ENCODE measurements at regions not wholly inside any gene's neighbourhood (a gene's known extent, or its start where the extent isn't known, plus 50 kb on each side); places are given as distances from the start of the nearest gene placed in this dataset.

DNA sequence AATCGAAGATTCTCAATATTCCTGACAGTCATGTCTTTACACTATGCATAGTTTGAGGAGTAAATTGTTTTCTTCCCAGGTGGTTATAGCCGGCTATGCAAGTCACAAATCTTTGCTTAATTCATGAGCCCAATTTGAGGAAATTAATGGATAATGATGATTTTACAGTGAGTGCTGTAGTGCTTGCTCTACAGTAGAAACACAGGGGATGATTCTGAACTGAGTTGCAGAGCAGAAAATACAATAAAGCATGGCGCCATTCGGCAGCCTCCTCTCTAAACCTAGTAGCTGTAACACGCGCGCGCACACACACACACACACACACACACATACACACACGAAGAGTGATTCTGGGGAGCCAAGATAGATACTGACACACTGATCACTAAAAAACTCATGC lies 181.7 kb upstream of the DPH6 start:
- DNase-seq, result no peak

DNA sequence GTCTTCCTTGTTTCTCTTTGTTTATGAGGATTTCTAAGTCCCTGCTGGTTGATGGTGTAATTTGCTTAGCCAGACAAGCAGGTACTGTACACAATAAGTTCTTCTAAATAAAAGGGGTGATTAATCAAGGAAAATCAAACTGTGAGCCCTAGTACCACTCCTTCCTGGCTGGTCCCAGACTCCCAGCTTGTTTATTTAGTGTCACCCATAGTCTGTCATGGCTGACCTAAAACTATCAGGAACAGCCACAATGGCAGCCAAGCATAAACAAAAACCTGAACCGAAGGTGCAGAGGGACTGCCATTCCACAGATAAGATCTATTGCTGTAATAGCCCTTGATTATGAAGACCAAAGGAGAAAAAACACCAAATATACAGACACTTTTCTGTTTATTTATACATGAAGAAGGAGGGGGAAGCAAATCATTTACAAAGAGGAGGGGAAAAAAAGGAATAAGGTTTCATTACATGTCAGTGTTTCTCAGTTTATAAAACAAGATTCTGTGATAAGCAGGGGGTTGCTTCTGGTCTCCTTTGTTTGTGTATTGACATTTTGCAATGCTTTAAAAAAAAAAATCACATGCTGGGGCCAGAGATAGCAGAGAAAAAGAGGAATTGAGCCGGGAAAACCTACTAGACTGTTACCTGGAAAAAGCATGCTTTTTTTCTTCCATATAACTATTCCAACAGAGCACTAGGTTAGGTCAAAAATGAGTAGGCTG lies 182.4 kb upstream of the DPH6 start:
- DNase-seq, result no peak

DNA sequence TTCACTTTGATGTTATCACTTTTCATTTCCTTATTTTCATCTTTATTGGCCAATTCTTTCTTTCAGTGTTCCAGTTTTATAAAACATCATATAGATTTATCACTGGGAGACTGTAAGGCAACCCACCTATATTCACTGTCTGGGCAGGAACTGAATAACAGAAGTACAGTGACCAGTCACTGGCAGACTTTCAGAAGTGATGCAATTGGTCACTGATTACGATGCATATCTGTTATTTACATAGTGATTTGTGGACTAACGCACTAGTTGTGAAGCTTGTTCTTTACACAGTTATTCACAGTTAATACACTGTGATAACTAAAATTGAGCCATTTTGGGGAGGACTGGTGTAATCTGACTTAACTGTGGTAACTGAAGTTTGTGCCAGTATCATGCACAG lies 190.2 kb upstream of the DPH6 start:
- DNase-seq, result no peak

DNA sequence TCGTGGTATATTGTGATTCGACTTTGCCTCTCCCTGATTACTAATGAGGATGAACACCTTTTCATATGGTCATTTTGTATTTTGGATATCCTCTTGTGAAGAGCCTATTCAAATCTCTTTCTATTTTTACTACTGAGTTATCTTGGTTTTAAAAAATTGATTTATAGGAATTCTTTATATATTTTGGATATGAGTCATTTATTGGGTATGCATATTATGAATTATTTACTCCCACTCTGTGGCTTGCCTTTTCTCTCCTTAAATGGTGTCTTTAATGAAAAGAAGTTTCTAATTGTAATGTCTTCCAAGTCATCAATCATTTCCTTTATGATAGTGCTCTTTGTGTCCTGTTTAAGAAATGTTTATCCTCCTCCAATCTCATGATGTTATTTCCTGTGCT lies 191.5 kb upstream of the DPH6 start:
- no peak for DNase-seq

DNA sequence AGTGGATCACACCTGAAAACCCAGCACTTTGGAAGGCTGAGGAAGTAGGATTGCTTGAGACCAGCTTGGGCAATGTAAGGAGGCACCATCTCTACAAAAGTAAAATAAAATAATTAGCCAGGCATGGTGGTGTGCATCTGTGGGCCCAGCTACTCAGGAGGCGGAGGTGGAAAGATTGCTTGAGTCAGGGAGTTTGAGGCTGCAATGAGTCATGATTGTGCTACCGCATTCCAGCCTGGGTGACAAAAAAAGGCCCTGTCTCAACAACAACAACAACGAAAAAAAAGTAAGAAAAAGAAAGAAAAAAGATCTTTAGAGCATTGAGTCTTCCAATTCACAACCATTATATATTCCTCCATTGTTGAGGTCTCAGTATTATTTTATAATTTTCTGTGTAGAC lies 192.4 kb upstream of the DPH6 start:
- DNase-seq, result no peak

DNA sequence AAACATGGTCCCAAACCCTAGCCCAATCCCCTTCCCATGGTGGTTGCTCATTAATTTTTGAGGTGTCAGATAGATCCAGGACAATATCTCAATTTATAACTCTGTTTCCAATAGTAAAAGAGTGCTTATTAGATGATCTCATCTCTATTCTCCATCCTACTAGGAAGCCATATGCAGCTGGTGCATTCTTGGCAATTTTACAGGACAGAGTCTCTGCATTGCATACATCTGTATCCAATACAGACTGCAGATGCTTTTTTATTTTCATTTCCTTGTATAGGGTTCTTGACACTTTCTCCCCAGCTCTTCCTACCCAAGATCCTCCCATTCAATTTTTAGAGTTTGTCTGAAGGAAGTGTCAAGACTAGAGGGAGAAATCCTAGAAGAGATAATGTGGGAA lies 194.8 kb upstream of the DPH6 start:
- peak; percentile 76 for DNase-seq

DNA sequence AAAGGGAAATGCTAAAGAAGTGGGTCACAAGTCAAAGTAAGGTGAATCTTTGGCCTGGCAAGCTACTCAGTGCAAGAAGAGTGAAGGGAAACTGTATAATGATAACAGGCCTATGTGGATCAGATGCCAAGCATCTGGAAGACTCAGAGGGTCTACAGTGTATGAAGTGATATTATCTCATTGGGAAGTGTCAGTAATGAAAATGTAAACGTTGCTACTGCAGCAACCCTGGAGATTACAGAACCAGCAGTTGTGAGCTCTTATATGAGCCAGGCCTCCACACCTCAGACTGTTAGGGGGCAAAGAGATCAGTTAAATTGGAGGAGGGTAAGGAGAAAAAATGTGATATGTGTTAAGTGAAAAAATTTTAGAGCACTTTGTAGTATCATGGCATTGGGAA lies 195.4 kb upstream of the DPH6 start:
- no peak for DNase-seq

DNA sequence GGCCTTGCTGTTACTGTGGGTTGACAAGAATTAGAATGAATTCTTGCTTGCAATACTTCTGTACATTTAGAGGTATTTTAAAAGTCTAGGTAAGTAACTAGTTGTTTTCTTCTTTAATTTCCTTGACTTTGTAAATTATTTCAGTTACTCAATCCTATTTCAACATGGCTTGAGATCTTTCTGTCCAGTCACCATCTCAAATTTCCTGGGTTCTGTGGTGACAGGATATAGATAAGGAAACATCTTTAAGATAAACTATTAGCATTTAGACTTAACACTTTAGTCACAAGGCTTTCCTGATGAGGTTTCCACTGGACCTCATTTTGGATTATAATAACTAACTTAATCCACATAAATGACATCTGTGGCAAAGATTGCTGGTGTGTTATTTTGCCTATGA lies 195.9 kb upstream of the DPH6 start:
- no peak for DNase-seq

DNA sequence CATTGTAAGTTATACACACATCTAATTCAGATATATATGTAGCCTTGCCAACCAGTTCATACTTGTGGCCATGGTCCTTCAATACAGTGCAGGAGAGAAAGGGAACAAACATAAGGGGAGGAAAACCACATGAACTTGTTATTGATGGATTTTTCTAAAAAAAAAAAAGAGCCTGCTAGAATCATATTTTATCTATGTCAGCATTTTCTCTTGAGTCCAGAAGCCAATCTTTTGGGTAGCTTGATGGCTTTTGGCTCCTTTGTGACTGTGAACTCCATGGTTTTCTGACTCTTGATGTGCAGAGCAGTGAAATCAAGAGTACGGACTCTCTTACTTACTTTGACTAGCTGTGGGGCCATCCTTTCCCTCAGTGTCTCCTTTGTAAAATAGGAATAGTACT lies 197.4 kb upstream of the DPH6 start:
- DNase-seq, result no peak

DNA sequence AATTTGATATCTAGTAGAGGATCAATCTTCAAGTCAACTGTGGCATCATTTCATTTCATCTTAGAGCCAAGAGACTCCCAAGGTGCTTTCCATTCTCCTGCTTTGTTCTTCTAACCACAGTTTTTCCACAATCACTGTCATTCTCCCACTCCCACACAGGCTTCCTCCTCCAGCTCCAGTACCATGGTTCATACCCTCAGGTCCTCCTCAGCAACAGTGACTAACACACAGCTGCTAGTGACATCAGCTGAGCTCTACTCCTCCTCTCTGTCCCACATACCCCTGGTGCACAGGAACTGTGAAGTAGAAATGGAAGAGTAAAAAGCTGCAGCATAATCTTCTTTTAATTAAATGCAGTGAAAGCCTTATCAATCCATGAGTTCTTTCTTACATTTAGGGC lies 200.2 kb upstream of the DPH6 start:
- DNase-seq, result no peak

DNA sequence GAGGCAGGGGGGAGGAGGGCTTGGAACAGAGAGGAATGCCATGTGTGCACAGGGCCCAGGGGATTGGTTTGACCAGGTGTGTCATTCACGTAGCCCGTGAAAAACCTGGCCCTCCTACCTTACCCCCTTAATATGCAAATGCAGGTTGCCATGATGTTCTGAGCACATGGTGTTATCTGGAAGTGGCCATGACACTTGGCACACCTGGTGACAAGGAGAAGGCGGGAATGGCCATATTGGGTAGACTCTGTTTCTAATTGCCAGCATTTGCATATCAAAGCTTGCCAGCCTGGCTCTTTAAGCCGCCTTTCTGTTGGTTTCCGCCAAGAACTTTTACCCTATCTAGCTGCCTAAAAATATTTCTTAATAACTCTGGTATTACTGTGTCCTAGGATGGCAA lies 202.1 kb upstream of the DPH6 start:
- DNase-seq, result no peak

DNA sequence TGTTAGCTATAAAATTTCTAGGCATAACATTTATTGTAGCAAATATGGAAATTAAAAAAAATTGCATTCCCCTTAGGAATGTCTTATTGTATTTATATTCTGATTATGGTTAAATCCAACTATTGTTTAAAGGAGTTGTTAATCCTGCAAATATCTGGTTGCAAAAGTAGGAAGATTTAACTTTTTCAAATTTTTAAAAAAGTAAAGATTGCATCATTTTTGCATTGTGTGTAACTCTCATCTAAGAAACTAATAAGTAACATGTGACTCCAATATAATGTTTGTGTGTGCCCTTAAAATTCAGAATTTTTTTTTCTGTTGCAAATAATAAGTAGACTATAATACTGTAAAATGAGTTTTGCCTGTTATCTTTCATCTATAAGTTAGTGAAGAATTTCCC lies 204.1 kb upstream of the DPH6 start:
- DNase-seq, result no peak

DNA sequence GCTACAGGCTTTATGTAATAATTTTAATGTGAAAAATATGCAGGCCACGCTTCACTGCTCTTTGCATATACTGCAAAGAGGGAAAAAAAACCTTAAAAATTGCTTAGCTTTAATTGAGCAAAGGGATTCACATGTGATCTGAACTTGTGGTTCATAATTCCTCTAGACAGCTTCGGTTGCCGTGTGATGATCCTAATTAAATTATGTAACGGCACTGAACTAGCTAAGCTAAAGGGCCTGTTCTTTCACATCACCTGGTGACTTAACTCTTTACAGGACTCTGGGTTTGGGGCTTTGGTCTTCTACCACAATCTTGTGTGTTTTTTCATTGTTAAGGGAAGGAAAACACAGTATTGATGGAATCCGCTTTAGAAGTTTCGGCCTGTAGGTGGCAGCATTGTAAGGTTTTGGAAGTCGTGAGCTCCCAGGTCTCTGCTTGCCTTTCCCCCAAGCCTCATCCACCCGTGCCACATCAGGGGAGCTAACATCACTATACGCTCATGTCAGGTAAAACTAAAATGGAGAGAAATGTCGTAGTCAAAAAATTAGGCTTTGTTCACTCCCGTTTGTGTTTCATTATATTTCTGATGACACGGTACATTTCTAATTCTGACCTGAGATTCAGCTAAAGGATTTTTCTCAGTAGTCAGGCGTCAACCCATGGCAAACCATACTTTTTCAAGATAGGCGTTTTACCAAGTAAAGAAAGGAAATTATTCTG lies 205.6 kb upstream of the DPH6 start:
- DNase-seq, result peak; percentile 95

DNA sequence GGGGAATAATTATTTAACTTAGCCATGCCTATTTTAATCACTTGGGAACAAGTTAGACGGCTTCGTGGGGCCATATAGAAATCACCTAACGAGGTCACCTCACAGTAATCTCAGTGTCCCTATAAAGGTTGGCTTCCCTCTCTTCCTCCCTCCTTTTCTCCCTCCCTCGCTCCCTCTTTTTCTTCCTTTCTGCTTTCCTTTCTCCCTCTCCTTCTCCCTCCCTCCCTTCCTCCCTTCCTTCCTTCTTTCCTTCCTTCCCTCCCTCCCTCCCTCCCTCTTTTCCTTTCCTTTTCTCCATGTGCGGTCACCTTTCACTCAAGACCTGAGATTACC lies 206.1 kb upstream of the DPH6 start:
- no peak for DNase-seq

DNA sequence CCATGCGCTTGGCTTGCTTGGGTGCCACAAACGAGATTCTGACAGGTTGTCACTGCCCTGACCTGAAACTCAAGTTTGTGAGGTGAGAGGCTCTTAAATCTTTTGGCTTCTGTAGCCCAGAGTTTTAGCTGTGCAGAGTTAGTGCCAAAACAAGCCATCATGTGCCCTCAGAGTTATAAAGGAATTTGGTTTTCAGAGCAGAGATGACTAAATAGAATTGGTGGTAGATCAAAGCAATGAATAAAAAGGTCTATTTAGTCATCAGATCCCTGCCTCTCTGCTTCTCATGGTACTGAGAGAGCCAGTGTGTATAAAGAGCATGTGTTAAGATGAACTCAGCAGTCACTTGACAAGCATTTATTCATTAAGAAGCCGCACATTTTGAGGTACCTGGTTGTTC lies 207.5 kb upstream of the DPH6 start:
- no peak for DNase-seq

DNA sequence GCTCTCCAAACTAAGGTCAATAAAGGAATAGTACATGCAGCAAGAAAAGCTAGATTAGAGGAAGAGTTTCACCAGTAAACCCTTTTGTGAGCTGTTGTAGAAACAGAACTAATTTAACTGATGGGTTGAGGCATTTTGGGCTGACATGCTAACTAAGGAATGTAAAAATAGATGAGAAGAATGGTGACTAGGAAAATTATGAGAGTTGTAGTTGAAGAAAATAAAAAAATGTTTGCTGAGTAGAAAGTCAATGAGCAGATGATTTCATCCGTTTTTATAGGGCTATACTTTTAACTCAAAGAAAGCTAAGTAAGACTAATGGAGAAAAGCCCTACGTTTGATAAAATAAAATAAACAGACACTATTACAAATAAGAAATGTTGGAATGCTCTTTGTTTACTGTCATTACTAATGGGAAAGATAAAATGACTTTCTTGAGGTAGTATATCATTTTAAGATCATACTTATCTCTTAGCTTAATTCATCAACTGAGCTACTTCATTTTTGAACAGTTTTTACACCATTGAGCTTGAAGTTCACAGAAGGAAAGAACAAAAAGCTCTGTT lies 209.4 kb upstream of the DPH6 start:
- DNase-seq, result no peak

DNA sequence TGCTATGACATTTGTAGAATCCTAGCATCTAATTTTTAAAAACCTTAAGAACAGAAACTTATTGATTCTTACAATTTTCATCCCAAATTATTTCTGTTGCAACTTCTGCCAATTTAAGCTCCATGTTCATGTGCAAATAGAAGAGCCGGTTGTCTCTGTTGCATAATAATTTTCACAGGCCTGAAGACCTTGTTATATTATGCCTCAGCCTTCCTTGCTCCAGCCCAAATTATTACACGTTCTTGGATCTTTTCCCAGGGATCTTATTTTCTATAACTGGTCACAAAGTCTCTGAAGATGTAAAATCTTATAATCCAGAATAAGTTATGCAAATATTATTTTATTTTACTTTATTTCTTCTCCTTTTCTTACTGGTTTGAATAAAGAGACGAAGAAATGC lies 210.7 kb upstream of the DPH6 start:
- no peak for DNase-seq

DNA sequence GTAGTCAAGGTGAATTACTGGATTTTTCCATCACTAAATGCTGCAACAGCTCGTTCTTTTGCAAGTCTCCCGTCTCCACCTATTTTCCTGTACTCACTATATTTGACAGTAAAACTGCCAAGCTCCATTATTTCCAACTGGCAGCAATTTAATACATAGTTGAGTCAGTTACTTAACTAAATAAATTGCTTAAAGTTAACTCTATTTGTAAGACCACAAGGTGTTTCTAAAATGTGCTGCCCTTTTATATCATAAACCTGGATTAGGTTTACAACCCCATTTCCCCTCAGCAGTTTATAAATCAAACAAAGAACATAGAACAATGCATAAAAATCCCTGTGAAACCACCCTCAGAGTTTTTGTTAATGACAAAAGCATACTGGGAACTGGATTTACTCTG lies 211.4 kb upstream of the DPH6 start:
- no peak for DNase-seq

DNA sequence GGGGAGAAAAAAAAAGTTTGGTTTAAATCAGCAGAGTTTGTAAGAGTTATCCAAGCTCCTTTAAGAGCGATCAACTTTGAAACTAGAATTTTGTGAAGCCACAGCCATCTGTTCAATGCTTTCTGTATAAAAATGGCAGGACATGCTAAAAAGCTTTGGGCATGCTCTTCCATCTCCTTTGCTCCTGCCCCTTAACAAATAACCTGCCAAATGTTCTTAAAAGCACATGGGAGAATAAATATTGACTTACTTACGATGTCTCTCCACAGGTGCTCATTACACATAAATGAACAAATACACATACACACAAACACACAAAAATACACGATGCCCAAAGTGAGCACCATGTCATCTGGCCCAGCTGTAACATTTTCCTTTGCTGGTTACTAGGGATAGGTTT lies 211.8 kb upstream of the DPH6 start:
- peak; percentile 19 for DNase-seq

DNA sequence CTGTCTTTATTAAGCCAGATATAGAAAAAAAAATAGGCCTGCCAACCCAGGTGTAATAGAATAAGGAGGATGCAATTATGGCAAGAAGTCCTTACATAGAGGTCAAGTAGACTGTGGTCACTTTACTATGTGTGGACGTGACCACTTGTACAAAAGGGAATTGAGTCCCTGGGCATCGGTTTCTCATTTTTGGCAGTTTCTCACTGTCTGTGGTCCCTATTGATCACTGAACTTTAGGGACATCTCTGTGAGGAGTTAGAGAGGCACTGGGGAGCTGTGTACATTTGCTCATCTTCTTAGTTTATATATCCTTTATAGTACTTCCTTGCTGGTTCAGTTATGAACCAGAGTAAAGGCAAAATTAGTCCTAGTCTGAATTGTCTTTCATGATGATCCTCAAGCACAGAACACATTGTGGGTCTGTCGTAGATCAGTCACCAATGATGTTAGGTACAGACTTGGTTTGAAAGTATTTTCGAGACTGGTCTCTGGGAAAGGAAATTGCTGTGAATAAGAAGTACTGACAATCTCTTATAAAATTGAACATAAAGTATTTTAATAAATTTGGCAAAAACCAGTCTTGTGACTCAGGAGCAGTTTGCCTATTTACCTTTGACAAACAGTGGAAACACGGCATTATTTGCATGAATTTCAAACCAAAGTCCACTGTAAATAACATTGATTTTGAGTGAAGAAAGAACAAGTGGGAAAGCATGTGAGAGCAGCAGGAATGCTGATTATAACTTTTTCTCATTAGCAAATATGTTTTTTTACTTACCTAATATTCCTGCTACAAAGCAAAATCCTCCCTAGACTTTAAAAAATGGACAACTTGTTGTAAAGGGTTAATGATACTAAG lies 218.9 kb upstream of the DPH6 start:
- no peak for DNase-seq

DNA sequence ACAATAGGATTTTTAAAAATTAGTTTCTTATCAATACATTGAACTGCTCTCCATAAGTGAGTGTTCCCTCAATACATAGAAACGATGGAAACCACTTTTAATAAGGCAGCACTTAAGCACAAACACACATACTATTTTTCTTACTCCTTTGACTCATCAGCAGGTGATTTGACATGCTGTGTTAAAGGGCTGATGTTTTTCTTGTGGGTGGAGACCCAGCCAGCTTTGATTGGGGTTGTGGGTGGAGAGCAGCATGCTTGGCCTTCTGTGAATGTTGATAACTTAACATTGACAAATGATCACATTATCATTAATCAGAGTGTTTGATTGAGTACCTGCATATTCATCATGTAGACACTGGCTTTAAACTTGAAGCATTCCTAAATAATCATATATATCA lies 223.0 kb upstream of the DPH6 start:
- DNase-seq, result no peak

DNA sequence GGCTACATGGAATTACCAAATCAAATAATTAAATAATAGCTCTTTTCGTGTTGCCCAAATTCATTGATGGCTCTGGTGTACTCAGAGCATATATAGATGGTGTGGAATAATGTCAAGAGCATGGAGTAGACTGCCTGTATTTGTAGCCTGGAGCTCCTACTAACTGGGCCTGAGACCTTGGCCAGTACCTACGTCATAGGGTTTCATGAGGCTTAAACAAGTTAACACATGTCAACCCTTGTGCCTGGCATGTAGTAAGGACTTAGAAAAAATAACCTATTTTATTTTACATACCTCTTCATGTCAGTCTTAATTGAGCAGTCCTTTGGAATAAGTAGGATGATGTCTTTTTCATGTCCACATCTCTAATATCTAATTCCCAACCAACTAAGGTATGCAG lies 223.7 kb upstream of the DPH6 start:
- no peak for DNase-seq

DNA sequence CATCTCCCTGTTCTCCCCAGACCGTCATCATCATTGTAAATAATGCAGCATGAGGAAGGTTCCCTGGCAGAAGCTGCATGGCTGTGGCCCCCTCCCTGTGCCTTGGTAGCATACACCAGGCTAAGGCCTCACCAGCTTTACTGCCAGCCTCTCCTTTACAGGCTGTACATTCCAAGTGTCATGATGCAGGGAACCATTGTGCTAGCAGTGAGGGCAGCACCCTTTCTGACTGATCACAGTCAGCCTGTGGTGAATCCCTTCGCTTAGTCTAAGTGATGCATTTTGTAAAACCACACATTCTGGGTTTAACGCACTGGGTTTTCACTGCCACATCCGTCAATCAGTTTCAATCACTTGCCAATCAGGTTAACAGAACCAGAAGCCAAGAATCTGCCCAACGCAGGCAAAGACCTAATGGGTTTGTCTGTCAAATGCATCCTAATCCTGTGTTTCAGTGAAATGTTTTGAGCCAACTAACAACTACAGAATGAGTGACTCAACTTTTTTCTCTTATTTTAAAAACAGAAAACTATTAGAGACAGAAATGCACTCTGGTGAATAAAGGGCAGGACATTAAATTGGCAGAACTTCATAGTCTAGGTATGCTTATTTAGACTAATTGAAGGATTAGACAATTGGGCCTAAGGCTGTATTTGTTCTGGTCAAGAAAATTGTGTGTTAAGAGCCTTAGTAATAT lies 225.9 kb upstream of the DPH6 start:
- no peak for DNase-seq
